HG03139 (cell line): ENCODE measurements at regions not wholly inside any gene's neighbourhood (a gene's known extent, or its start where the extent isn't known, plus 50 kb on each side); places are given as distances from the start of the nearest gene placed in this dataset.
"Not testable (repeated sequence)": the region's sequence is repeated elsewhere in the genome, so short reads cannot be mapped to it uniquely, and the experiment has no call there.

ENCODE experiments used
- ATAC-seq: cut with Tn5 transposase; IDR thresholded peaks from one replicate; pipeline ENCODE4 v1.9.1; 2021; ENCODE audit not compliant: unreplicated experiment

DNA sequence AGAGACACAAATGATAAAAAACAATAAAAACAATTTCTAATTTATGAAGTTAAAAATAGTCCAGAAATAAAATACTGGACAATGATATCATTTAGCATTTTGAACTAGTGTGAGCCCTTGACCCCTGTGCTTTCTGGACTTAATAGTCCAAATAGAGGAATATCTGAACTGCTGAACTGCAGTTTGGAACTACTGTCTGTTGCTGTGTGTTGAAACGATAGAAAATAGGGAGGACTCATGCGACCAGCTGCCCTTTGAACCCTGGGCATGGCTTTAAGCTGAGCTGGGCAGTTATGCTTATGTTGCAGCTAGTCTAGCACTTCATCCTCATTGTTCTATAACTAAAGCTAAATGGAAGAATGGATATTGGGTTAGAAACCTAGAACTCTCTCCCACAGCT, 99.5 kb downstream of the FMR1NB start:
- ATAC-seq, result no peak

DNA sequence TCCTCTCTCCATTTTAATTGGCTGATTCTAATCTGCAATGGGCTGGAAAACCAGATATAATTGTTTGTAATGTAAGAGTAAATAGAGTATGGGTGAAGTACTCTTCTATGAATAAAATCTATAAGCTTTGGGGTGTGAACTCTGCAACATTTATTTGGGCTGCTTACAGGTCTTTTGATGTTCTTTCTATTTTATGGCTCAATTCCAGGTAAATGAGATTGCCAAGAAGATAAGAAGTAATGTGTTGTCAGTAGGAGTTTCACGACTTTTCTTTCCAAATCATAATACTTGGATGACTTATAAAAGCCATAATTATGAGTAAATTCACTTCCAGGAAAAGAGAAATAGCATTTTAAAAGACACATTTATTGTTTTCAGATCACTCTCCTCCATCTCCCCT, 103.5 kb downstream of the FMR1NB start:
- ATAC-seq, result no peak

DNA sequence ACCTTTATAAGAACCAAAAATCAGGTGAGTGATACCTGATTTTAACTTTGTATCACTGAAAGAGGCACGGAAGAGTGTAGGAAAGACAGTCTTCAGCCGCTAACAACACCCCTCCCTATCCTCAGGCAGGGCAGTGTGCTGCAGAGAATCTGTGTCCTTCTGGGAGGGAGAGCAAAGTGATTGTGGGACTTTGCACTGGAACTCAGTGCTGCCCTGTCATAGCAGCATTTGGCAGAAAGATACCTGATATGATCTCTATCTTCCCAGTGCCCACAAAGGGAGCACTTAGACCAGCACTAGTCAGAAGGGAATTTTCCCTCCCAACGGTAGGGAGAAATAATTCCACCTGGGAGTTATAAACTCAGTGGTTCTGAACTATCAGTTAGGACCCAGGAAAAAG, 139.0 kb downstream of the FMR1NB start:
- no peak for ATAC-seq

DNA sequence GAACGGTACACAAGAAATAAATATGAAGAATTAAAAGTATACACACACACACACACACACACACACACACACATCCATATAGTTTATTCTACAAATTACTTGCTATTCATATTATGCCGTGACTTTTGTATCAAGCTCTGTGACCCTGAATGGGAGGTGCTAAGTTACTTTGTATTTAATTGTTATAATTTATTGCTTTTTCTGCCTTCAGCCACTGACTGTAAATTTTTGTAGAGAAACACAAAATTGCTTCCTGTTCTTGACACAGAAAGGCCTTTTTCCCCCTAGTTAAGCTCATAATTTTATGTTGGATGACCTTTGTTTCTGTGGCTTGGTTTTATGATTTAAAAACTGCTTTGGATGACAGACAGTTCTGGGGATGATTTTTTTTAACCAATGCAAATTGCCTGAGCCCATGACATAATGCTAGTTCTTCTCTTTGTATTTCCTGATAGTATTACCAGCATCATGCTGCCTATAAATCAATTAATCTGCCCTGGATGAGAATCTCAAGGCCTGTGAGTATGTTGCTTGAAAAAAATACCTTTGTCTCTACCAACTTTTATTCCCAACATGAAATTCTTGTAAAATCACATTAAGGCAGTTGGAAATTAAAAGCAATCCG, 140.0 kb downstream of the FMR1NB start:
- ATAC-seq, result no peak

DNA sequence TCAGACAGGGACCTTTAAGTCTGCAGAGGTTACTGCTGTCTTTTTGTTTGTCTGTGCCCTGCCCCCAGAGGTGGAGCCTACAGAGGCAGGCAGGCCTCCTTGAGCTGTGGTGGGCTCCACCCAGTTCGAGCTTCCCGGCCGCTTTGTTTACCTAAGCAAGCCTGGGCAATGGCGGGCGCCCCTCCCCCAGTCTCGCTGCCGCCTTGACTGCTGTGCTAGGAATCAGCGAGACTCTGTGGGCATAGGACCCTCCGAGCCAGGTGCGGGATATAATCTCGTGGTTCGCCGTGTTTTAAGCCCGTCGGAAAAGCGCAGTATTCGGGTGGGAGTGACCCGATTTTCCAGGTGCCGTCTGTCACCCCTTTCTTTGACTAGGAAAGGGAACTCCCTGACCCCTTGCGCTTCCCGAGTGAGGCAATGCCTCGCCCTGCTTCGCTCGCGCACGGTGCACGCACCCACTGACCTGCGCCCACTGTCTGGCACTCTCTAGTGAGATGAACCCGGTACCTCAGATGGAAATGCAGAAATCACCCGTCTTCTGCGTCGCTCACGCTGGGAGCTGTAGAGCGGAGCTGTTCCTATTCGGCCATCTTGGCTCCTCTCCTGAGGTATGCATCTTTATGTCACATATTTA, 147.9 kb downstream of the FMR1NB start:
- not testable (repeated sequence) for ATAC-seq

DNA sequence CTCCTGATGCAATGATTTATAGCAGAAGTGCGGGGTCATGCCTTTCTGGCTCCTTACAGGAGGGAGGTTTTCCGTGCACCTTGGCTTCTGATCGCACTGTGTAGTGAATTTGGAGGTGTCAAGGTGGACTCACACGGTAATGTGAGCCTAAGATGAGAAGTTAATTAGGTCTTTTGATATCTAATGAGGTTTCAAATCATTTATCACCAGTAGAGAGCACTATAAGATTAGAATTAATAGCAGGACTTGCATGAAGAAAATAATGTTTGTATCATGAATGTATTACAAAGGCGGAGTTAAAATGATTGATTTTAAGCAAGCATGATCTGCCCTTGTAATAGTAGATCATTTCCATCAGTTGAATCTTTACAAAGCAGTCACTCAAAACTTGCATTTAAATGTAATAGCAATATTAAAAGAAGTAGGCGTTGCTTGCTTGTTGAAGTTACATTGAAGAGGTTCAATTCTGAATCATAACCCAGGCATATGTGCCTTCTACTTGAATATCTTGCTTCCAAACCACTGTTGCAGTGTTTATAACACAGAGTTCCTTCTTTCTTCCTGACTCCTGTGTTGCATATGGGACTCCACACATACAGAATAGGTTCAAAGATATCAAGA, 152.1 kb downstream of the FMR1NB start:
- no peak for ATAC-seq

DNA sequence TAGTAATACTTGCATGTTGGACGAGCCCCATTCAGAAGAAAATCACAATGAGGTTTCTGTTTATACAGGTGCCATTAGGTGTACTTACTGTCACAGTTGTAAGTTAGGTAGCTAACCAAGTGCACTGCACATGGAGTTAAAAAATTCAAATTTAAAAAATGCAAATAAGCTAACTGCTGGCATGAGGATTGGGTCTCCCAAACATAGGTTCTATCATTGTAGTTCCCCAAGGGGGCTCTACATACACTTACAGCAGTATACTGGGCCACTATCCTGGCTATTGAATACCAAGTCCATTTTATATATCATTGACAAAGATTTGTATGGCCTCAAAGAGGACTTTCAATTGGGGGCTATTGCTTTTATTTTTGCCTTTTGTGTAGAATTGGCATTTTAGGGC, 153.4 kb downstream of the FMR1NB start:
- no peak for ATAC-seq

DNA sequence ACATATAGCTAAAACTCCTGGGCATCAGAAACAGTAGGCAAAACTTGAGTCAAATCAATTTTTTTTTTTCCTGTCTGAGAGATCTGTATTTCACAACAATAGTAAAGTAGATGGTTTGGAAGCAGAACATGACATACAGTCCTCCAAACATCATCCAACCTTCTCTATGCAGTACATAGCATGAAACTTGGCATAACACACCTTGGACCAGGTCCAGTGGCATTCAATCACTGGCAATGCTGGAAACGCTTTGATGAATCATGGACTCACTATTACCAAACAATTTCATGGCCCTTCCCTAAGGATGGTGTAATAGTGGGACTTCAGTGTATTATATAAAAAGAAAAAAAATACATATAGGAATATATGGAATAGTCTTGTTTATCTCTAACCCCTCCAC, 154.6 kb downstream of the FMR1NB start:
- ATAC-seq, result no peak

DNA sequence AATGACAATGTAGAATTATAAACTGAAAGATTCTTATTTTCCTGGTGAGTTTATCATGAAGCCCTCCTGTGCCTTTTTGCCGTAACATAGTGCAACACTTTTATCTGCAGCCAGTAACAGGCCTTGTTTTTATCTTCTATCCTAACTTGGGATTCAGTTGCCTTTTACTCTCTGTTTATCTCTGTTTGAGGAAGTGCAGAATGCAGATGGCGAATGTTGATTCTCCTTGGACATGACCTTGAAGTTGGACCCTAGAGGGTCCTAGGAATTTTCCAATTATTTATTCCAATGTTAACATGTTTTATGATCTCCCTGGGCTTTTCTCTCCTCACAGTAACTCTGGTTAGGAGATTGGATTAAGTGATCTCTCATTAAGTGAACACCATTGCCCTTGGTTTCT, 165.0 kb downstream of the FMR1NB start:
- no peak for ATAC-seq

DNA sequence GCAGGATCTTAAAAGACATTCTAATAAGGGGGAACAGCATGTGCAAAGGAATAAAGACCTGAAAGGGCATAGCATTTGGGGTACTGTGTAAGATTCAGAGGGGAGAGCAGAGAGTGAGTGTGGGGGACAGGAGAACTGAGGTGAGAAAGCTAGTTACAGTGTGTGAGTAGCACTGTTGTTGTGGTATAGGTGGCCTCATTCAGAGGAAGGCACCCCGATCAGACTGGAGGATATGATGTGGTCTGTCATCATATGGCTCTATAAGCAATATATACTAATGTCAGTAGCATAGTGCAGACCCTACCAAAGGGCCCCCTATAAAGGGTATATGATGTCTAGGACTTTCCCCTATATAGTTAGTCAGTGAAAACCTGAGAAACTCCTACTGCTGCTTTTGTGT, 175.8 kb downstream of the FMR1NB start:
- no peak for ATAC-seq

DNA sequence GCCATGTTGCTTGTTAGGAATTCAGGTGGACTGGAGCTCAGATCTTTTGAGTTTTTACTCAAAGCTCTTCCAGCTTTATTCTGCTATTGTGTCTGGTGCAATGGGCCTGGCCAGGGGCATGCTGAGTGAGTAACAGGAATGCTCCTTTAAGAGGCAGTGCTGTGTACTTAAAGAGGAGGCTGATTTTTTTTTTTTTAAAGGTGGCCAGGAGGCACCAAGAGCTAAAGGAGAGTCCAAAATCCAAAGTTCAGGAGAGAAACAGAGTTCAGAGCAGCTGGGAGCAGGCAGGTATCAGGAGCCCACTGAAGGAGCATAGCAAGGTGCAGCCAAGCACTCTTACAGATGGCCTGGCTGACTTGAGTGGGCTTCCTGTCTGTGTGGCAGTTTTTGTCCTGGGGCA, 178.7 kb downstream of the FMR1NB start:
- no peak for ATAC-seq

DNA sequence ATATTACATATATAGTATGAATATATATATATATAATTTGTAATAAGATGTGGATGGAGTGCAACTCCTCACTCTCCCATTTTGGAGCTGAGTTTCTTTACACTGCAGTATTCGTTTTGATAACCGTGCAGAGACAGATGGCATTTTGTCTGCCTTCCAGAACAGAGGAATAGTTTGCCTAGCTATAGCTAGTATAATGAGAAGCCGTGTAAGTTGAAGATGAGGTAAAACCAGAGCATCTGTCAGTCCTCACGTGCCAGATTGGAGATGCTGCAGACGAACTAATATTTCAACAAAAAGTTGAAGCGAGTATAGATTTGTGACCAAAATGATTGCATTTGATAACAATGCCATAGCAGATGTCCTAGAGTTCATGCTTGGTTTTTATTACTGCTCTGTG, 180.6 kb downstream of the FMR1NB start:
- no peak for ATAC-seq

DNA sequence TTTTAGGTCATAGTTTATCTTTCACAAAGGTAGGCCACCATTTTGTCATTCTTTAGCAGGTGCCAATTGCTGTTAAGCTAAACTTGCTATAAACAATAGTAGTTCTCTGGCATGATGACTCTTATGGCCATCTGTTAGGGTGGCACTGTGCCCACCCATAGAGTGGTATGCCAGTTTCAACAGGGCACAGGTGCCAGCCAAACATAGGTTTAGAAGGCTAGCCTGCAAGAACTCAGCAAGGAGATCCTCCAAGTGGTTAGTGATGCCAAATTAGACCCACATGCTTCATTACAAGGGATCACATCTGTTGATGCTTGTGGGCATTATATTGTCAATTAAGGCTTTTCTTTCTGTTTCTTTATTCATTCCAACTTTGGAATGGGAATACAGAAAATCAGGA, 204.5 kb downstream of the FMR1NB start:
- no peak for ATAC-seq

DNA sequence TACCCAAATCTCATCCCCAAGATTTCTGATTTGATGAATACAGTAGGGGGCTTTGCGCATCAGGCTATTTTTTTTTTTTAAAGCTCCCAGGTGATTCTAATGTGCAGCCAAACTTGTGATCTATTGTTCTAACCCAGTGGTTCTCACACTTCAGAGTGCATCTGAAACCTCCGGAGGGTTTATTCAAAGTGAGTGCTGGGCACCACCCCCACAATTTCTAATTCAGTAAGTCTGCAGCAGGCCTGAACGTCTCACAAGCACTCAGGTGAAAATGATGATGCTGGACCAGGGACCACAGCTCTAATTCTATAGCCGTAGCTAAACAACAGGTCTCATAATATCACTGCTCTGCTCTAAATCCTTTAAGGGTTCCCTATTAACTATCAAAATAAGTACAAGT, 211.4 kb downstream of the FMR1NB start:
- ATAC-seq, result no peak

DNA sequence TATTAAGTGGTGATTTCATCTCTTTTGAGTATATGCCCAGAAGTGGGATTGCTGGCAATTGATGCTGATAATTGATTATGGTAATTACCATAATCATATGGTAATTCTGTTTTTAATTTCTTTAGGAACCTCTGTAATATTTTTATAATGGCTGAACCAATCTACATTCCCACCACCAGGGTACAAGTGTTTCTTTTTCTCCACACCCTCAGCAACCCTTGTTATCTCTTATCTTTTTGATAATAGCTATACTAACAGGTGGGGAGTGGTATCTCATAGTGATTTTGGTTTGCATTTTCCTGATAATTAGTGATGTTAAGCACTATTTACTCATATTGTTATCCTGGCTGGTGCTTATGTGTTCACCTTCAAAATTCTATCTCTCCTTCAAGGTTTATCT, 212.6 kb downstream of the FMR1NB start:
- ATAC-seq, result no peak

DNA sequence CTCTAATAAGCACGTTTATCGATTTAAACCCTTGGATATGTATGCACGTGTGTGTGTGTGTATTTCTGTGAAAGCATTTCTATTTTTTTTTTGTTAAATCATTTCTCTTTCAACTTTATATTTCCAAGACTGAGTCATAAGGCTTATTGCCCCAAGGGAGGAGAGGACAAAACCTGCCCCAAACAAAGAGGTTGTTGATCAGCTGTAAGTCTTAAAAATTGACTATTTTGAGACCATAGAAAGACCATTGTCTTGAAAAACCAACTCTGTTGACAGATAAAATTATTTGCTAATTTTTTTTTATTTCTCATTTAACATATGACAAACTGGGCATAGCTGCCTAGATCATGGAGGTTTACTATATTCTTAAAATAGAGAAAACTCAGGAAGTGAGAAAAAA, 222.4 kb downstream of the FMR1NB start:
- ATAC-seq, result no peak

DNA sequence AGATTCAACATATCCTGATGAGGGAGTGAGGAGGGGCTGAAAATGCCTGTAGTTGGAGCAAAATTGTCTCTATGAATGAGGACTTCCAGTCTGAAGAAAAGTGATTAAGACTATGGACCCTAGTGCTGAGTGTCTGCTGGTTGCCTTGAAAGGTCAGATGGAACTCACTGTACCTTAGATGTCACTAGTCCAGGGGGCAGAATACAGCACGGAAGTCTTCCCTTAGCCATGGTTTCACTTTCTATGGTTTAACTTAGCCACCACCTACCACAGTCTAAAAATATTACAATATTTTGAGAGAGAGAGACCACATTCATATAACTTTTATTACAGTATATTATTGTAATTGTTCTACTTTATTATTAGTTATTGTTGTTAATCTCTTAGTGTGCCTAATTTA, 223.1 kb downstream of the FMR1NB start:
- no peak for ATAC-seq

DNA sequence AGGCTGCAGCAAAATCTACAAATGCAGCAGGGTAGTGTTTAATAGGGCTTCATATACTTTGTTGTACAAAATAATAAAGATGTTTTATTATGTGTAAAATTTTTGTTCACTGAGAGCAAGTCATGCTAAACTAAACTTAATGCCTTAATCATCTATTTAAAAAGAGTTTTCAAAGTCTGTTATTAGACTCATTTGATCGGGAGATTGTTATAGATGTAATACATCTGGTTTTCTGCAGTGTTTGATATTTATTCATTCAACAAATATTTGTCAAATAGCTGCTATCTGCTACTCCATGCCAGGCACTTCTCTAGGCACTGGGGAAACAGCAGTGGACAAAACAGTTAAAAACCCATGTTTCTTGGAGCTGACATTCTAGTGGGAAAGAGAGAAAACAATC, 233.6 kb downstream of the FMR1NB start:
- ATAC-seq, result no peak

DNA sequence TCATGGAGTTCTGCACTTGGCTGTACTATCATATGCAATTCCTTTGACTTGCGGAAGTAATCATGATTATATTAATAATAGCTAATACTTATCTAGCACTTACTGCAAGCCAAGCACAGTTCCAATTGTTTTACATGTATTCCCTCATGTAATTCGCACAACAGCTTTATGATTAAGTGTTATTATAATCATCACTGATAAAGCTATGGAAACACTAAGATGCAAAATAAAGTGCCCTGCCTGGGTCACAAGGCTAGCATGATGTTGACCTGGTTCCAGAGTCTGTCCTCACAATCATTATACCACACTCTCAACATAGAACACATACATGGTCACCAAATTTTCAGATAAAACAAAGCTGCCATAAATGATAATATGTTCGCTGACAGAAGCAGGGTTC, 234.6 kb downstream of the FMR1NB start:
- ATAC-seq, result no peak

DNA sequence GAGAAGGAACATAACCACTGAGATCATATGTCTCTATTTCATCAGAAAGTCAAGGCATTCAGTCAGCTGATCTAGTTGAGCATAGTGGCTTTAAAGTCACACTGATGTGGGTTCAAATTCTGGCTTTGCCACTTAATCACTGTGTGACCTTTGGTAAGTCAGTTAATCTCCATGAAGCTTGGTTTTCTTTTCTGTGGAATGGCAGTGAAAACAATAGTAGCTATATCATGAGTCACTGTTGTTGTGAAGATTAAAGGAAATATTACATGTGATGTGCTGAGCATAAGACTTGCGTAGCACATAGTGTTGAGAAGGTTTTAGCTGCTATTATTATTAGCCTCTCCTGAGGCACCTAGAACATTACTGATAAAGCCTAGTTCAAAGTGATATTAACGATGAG, 242.2 kb downstream of the FMR1NB start:
- ATAC-seq, result no peak

DNA sequence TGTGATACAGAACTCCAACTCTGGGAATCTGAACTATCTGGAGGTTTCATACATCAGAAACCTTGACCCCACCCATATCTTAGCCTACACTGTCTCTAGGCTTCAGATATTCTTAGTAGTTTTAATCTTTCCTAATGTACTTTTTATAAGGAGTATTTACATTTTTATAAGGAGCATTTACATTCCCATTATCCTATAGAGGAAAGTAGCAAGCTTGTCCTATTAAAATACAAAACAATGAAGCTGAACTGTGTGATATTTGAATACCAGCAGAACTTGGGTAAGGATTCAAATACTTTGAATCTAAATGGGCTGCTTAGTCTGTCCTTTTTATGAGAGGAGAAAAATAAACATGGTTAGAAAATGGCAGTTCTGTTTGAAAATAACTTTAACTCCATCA, 247.4 kb downstream of the FMR1NB start:
- ATAC-seq, result no peak

DNA sequence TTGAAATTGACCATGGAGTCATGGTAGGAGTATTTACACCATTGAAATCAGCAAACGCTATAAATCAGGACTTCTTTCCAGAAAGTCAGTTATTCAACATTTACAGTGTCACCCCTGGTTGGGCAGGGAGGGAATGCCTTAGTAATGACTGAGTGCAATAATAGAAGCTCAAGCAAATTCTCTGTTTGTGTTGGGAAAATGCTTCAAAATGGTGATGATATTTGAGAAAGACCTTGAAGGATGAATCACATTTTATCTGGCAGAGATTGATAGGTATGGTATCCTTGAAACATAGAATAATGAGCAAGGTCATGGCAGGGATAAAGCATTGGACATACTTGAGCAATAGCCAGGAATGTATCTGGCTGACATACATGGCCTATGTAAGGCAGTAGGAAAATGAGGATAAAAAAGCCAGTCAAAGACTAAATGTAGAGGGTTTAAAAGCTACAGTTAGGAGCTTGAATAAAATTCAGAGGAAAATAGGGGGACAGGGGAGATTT, 248.7 kb downstream of the FMR1NB start:
- ATAC-seq, result no peak

DNA sequence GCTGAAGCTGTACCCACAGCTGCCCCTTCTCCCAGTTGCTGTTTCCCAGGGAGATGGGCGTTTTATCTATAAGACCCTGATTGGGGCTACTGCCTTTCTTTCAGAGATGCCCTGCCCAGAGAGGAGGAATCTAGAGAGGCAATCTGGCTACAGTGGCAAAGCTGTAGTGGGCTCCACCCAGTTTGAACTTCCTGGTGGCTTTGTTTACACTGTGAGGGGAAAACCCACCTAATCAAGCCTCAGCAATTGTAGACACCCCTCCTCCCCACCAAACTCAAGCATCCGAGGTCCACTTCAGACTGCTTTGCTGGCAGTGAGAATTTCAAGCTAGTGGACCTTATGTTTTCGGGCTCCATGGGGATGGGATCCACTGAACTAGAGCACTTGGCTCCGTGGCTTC, 240.4 kb upstream of the AFF2 start:
- ATAC-seq, result no peak
